Neuronal stem cell (in vitro differentiated cells): ENCODE measurements at regions not wholly inside any gene's neighbourhood (a gene's known extent, or its start where the extent isn't known, plus 50 kb on each side); places are given as distances from the start of the nearest gene placed in this dataset.

ENCODE experiments used
- DNase-seq: peaks from one replicate; pipeline ENCODE4 v3.0.0-alpha.2; 2013; ENCODE audit warnings: low spot score
- H2AFZ ChIP-seq: one replicate; pipeline ENCODE4 v1.6.1; 2013; ENCODE audit warnings: mild to moderate bottlenecking, low read length, inconsistent platforms
- H2AK5ac ChIP-seq: 2 replicates; pipeline ENCODE4 v1.6.1; 2013; ENCODE audit warnings: low read depth, mild to moderate bottlenecking, inconsistent platforms, low read length, moderate library complexity, mixed read lengths
- H2BK120ac ChIP-seq: 2 replicates; pipeline ENCODE4 v1.6.1; 2013; ENCODE audit warnings: low read depth, mild to moderate bottlenecking, inconsistent platforms, low read length, moderate library complexity, mixed read lengths
- H2BK12ac ChIP-seq: one replicate; pipeline ENCODE4 v1.6.1; 2013; ENCODE audit warnings: low read length, inconsistent platforms
- H2BK15ac ChIP-seq: 2 replicates; pipeline ENCODE4 v1.6.1; 2013; ENCODE audit warnings: mild to moderate bottlenecking, low read length, inconsistent platforms, mixed read lengths
- H2BK5ac ChIP-seq: one replicate; pipeline ENCODE4 v1.6.1; 2013; ENCODE audit warnings: inconsistent platforms, mild to moderate bottlenecking, low read length, moderate library complexity
- H3K14ac ChIP-seq: one replicate; pipeline ENCODE4 v1.6.1; 2013; ENCODE audit warnings: low read length, inconsistent platforms
- H3K18ac ChIP-seq: 2 replicates; pipeline ENCODE4 v1.6.1; 2013; ENCODE audit warnings: low read length, inconsistent platforms
- H3K23ac ChIP-seq: 2 replicates; pipeline ENCODE4 v1.6.1; 2013; ENCODE audit warnings: low read depth, mild to moderate bottlenecking, mixed read lengths, low read length, inconsistent platforms; ENCODE audit not compliant: poor library complexity
- H3K27ac ChIP-seq: replicated peaks from 3 replicates; pipeline ENCODE4 v1.5.1; 2013; ENCODE audit warnings: low read length, inconsistent platforms
- H3K27me3 ChIP-seq, 3 experiments: 2 replicates each; pipeline ENCODE4 v1.6.1; 2013; ENCODE audit warnings: low read length in 3 of 3, mild to moderate bottlenecking in 2 of 3, inconsistent platforms in 1 of 3, low read depth in 1 of 3, mixed read lengths in 1 of 3, moderate library complexity in 1 of 3; ENCODE audit not compliant: control insufficient read depth in 3 of 3, insufficient read depth in 3 of 3
- H3K36me3 ChIP-seq, 2 donors: replicated peaks in 1 of 2; 2 replicates each; pipeline ENCODE4 v1.6.1; 2013; ENCODE audit warnings: low read length in 2 of 2; ENCODE audit not compliant: control insufficient read depth in 2 of 2, insufficient read depth in 2 of 2
- H3K4ac ChIP-seq: 2 replicates; pipeline ENCODE4 v1.6.1; 2013; ENCODE audit warnings: inconsistent platforms, mild to moderate bottlenecking, low read length, moderate library complexity
- H3K4me1 ChIP-seq, 2 donors: 1 replicate in 1 of 2; 2 replicates in 1 of 2; pipeline ENCODE4 v1.6.1; 2013; ENCODE audit warnings: low read length in 2 of 2, low read depth in 1 of 2; ENCODE audit not compliant: control insufficient read depth in 2 of 2, insufficient read depth in 1 of 2
- H3K4me2 ChIP-seq: one replicate; pipeline ENCODE4 v1.6.1; 2013; ENCODE audit warnings: mild to moderate bottlenecking, low read length, inconsistent platforms; ENCODE audit not compliant: insufficient read depth, poor library complexity, severe bottlenecking
- H3K4me3 ChIP-seq, 2 donors: 2 replicates each; pipeline ENCODE4 v1.5.1; 2013; ENCODE audit warnings: low read length in 2 of 2, mild to moderate bottlenecking in 2 of 2, inconsistent platforms in 1 of 2, moderate library complexity in 1 of 2
- H3K79me1 ChIP-seq: one replicate; pipeline ENCODE4 v1.6.1; 2013; ENCODE audit warnings: low read depth, mild to moderate bottlenecking, inconsistent platforms, low read length, moderate library complexity
- H3K9ac ChIP-seq: one replicate; pipeline ENCODE4 v1.6.1; 2013; ENCODE audit warnings: mild to moderate bottlenecking, low read depth, low read length, inconsistent platforms; ENCODE audit not compliant: poor library complexity
- H3K9me3 ChIP-seq, 2 donors: replicated peaks in 1 of 2; 2 replicates each; pipeline versions ENCODE3 to v1.6.1; 2013; ENCODE audit warnings: low read length in 2 of 2, mild to moderate bottlenecking in 2 of 2, inconsistent platforms in 1 of 2, low read depth in 1 of 2, mixed read lengths in 1 of 2, moderate library complexity in 1 of 2; ENCODE audit not compliant: control insufficient read depth in 2 of 2, insufficient read depth in 1 of 2
- H4K8ac ChIP-seq: one replicate; pipeline ENCODE4 v1.6.1; 2013; ENCODE audit warnings: low read depth, mild to moderate bottlenecking, inconsistent platforms, low read length, moderate library complexity
- H4K91ac ChIP-seq: one replicate; pipeline ENCODE4 v1.6.1; 2013; ENCODE audit warnings: low read length, low read depth, mild to moderate bottlenecking, inconsistent platforms; ENCODE audit not compliant: poor library complexity
- WGBS, 2 donors: extraction: QIAGEN DNeasy Blood & Tissue Kit; methylation state at CpG; one replicate each; pipeline ENCODE4 v1.1.7; 2013; ENCODE audit warnings: missing lambda C conversion rate in 2 of 2, mixed read lengths in 1 of 2; ENCODE audit not compliant: insufficient read length in 2 of 2, insufficient replicate concordance in 1 of 2; ENCODE audit errors: extremely low coverage in 2 of 2; 5-methylcytosine and 5-hydroxymethylcytosine counted together

DNA sequence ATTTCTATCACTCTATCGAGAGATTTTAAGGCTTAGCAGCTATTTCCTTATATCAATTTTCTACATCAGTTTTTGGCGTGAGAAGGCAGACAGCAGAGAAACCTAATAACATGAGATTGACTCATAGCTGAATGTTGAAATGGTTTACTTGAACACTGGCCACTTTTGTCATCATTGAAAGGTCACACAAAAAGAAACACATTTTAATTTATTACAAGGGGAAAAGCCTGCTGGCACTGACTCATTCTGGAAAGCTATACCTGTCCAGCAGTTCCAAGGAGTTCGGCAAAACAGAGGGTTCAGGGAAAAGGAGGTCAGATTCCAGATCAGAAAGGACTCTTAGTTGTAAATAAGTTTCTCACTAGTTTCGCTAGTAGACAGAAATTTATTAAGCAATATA is 566.4 kb downstream of the DNAH5 start:
- no peak overlapping the region for H3K27ac ChIP-seq
- H4K8ac ChIP-seq = no peak overlapping the region
- no peak overlapping the region for H3K9ac ChIP-seq
- H3K4me2 ChIP-seq = no peak overlapping the region
- H3K4me1 ChIP-seq = no peaks in the 10 kb centered on the region
- no peak for DNase-seq
- H2BK120ac ChIP-seq = no peak overlapping the region
- no peak overlapping the region for H3K4me3 ChIP-seq
- no CpG with 5 or more reads among the region's 4 CpGs for WGBS, 2 donors
- no peak overlapping the region for H3K23ac ChIP-seq
- H2BK15ac ChIP-seq = no peak overlapping the region
- H2BK5ac ChIP-seq = no peak overlapping the region
- no peak overlapping the region for H2BK12ac ChIP-seq
- no peak overlapping the region for H2AFZ ChIP-seq
- H2AK5ac ChIP-seq = no peak overlapping the region
- no peak overlapping the region for H3K4ac ChIP-seq
- no peaks in the 10 kb centered on the region for H3K9me3 ChIP-seq
- no peaks in the 10 kb centered on the region for H3K27me3 ChIP-seq
- no peaks in the 10 kb centered on the region for H3K79me1 ChIP-seq
- no peaks in the 10 kb centered on the region for H3K36me3 ChIP-seq
- H3K18ac ChIP-seq = no peak overlapping the region
- H4K91ac ChIP-seq = no peak overlapping the region
- H3K14ac ChIP-seq = no peak overlapping the region

DNA sequence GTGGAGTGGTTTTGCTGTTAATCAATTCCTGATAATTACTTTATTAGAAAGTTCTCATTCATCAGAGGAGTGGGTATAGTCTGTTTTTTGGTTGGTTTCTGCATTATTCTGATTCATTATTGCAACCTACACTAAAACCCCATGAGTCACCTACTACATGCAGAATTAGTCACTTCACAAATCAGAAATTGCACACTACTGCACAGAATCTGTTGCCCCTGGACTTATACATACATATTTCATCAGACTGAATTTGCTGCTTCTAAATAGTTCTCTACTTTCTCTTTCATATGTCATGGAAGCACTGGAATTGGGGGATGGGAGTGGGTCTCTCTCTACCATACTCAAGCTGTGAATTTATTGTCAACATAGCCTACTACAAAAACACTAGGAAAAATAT is 585.1 kb downstream of the DNAH5 start:
- H4K8ac ChIP-seq = no peak overlapping the region
- no peak overlapping the region for H3K27ac ChIP-seq
- DNase-seq = no peak
- H3K36me3 ChIP-seq = no peaks in the 10 kb centered on the region
- no peak overlapping the region for H3K18ac ChIP-seq
- no peaks in the 10 kb centered on the region for H3K4me1 ChIP-seq
- H3K4ac ChIP-seq = no peak overlapping the region
- no peak overlapping the region for H2BK5ac ChIP-seq
- no peak overlapping the region for H3K4me2 ChIP-seq
- no peak overlapping the region for H3K14ac ChIP-seq
- no peaks in the 10 kb centered on the region for H3K27me3 ChIP-seq
- no peak overlapping the region for H2AK5ac ChIP-seq
- H3K9ac ChIP-seq = no peak overlapping the region
- H2BK15ac ChIP-seq = no peak overlapping the region
- H4K91ac ChIP-seq = no peak overlapping the region
- no peak overlapping the region for H3K23ac ChIP-seq
- no peak overlapping the region for H2BK120ac ChIP-seq
- H3K9me3 ChIP-seq = no peaks in the 10 kb centered on the region
- H3K4me3 ChIP-seq = no peak overlapping the region
- H2AFZ ChIP-seq = no peak overlapping the region
- no peaks in the 10 kb centered on the region for H3K79me1 ChIP-seq
- H2BK12ac ChIP-seq = no peak overlapping the region

DNA sequence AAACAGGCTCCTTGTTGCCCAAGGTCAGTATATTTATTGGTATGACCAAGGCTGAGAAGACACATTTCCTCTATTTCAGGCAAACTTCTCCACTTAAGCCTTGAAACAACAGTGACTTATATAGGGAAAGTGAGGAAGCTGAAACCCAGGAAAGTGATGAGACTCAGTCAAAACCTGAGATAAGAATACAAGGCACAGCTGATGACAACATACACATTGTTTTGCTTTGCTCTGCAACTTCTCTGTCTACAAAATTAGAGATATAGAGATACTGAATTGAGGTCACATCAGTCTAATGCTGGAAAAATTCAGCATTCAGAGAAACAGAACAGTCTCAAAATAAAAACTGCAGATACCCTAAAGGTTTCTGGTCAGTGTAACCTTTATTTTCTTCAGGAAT is 586.1 kb downstream of the DNAH5 start:
- no peak overlapping the region for H2BK15ac ChIP-seq
- H4K91ac ChIP-seq = no peak overlapping the region
- H3K27me3 ChIP-seq = no peaks in the 10 kb centered on the region
- H3K9me3 ChIP-seq = no peaks in the 10 kb centered on the region
- H3K4ac ChIP-seq = no peak overlapping the region
- no peak overlapping the region for H3K23ac ChIP-seq
- no peak overlapping the region for H2AFZ ChIP-seq
- no peak for DNase-seq
- H3K79me1 ChIP-seq = no peaks in the 10 kb centered on the region
- H3K9ac ChIP-seq = no peak overlapping the region
- H3K4me2 ChIP-seq = no peak overlapping the region
- H2BK12ac ChIP-seq = no peak overlapping the region
- no peak overlapping the region for H3K4me3 ChIP-seq
- no peak overlapping the region for H3K14ac ChIP-seq
- no peaks in the 10 kb centered on the region for H3K36me3 ChIP-seq
- H3K27ac ChIP-seq = no peak overlapping the region
- no peak overlapping the region for H4K8ac ChIP-seq
- H2AK5ac ChIP-seq = no peak overlapping the region
- H2BK120ac ChIP-seq = no peak overlapping the region
- no peak overlapping the region for H2BK5ac ChIP-seq
- no peak overlapping the region for H3K18ac ChIP-seq
- no peaks in the 10 kb centered on the region for H3K4me1 ChIP-seq

DNA sequence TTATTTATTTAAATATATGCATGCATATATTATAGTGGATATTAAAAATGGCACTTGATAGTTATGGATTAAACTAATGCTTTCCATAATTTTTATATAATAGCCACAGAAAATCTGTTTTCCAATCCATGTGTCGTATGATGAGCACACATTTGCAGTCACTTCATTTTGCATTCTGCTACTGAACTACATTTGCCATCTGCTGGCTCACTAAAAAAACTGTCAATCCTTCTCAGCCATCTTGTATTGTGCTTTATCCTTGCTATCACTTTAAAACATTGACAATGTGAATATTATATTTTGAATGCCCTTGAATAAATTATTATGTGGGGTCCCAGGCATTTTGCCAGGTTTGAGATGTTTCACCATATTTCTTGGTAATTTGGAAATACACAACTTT is 586.6 kb downstream of the DNAH5 start:
- no peak for DNase-seq
- Histone ChIP-seq H3K27ac (no peak overlapping the region), H3K23ac (no peak overlapping the region), H4K8ac (no peak overlapping the region), H3K9ac (no peak overlapping the region), H3K4me3 (no peak overlapping the region), H3K4ac (no peak overlapping the region), H2BK15ac (no peak overlapping the region), H3K18ac (no peak overlapping the region), H3K4me1 (no peaks in the 10 kb centered on the region), H2AFZ (no peak overlapping the region), H3K14ac (no peak overlapping the region), H3K4me2 (no peak overlapping the region), H2AK5ac (no peak overlapping the region), H4K91ac (no peak overlapping the region), H3K79me1 (no peaks in the 10 kb centered on the region), H3K36me3 (no peaks in the 10 kb centered on the region), H2BK12ac (no peak overlapping the region), H2BK5ac (no peak overlapping the region), H2BK120ac (no peak overlapping the region), H3K9me3 (no peaks in the 10 kb centered on the region), H3K27me3 (no peaks in the 10 kb centered on the region)
- WGBS, 2 donors = no CpG with 5 or more reads among the region's 1 CpG
